ENCODE measurements at regions not wholly inside any gene's neighbourhood (a gene's known extent, or its start where the extent isn't known, plus 50 kb on each side); places are given as distances from the start of the nearest gene placed in this dataset.
A peak's percentile ranks its signal among the peaks of the same experiment; 100 is the strongest.

DNA sequence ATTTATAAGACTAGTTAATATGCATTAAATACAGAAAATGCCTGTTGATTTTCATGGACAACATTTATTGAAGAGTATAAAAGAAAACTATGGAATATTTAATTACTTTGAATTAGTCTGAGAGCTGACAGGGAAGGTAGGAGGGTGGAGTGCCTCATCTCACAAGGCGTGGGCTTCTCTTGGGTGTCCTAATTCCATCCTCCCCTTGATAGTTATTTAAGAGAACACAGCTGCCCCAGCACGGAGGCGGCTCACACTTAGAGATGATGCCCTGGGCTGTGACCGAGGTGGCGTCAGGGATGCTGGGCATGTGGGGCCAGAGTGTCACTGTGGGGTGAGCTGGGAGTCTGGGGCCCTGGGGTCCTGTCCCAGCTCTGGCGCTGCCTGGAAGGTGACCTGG is 493.0 kb downstream of the PTPRU start:
- no peaks in the 10 kb centered on the region for H3K36me3 ChIP-seq (ENCODE audit: control insufficient read depth, insufficient read depth, low read length)
- WGBS, 2 experiments (ENCODE audit: insufficient coverage in 2 of 2), result 88 to 90% methylated on average over 4 to 6 of the region's 6 CpGs
- peaks cover 10% of the 10 kb centered on the region for H3K4me1 ChIP-seq (ENCODE audit: control insufficient read depth, insufficient read depth, low read length, poor library complexity, severe bottlenecking)
- H3K27ac ChIP-seq (ENCODE audit: low read depth, low read length, severe bottlenecking), result no peak overlapping the region
- H3K4me3 ChIP-seq (ENCODE audit: extremely low read depth, insufficient read depth, low read length, poor library complexity, severe bottlenecking), result no peak overlapping the region
- H3K9me3 ChIP-seq (ENCODE audit: control insufficient read depth, low read length), result no peaks in the 10 kb centered on the region

- Histone ChIP-seq H3K4me3 (ENCODE audit: extremely low read depth, insufficient read depth, low read length, poor library complexity, severe bottlenecking) (no peak overlapping the region), H3K9me3 (ENCODE audit: control insufficient read depth, low read length) (peaks cover 5% of the 10 kb centered on the region), H3K36me3 (ENCODE audit: control insufficient read depth, insufficient read depth, low read length) (no peaks in the 10 kb centered on the region), H3K4me1 (ENCODE audit: control insufficient read depth, insufficient read depth, low read length, poor library complexity, severe bottlenecking) (peaks cover 10% of the 10 kb centered on the region), H3K27ac (ENCODE audit: low read depth, low read length, severe bottlenecking) (no peak overlapping the region)
- 83 to 91% methylated on average over 3 to 4 of the region's 5 CpGs for WGBS, 2 experiments (ENCODE audit: insufficient coverage in 2 of 2)
Observed at GRCh38 chr1:29728703-29729102, 492.4 kb downstream of the PTPRU start.

GRCh38 chr1:29725262-29725661 is 488.9 kb downstream of the PTPRU start:
- no peaks in the 10 kb centered on the region for H3K4me1 ChIP-seq (ENCODE audit: control insufficient read depth, insufficient read depth, low read length, poor library complexity, severe bottlenecking)
- no peaks in the 10 kb centered on the region for H3K36me3 ChIP-seq (ENCODE audit: control insufficient read depth, insufficient read depth, low read length)
- 80 to 100% methylated on average over 1 of the region's 1 CpG for WGBS, 2 experiments (ENCODE audit: insufficient coverage in 2 of 2)
- peaks cover 15% of the 10 kb centered on the region for H3K9me3 ChIP-seq (ENCODE audit: control insufficient read depth, low read length)
- no peak overlapping the region for H3K27ac ChIP-seq (ENCODE audit: low read depth, low read length, severe bottlenecking)
- H3K4me3 ChIP-seq (ENCODE audit: extremely low read depth, insufficient read depth, low read length, poor library complexity, severe bottlenecking), result no peak overlapping the region

DNA sequence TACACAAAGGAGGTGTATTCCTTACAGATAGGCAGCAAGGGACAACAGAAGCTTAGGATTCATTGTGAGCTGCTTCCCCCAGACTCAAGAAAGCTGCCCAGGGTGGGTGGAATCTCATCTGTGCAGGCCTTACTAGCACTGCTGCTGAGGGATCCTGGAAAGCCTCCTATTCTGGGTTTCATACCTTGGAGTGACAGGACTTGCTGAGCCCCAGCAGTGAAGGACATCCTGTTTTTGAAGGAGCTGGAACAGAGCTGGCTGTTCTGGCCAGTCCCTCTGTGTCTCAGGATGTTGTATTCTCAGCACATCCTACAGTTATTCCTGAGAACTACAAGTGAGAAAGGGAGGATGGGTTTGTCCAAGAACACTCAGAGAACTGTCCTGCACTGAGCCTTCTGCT is 486.3 kb downstream of the PTPRU start:
- H3K27ac ChIP-seq (ENCODE audit: low read depth, low read length, severe bottlenecking), result no peak overlapping the region
- no peaks in the 10 kb centered on the region for H3K36me3 ChIP-seq (ENCODE audit: control insufficient read depth, insufficient read depth, low read length)
- no peak overlapping the region for H3K4me3 ChIP-seq (ENCODE audit: extremely low read depth, insufficient read depth, low read length, poor library complexity, severe bottlenecking)
- peaks cover 16% of the 10 kb centered on the region for H3K9me3 ChIP-seq (ENCODE audit: control insufficient read depth, low read length)
- H3K4me1 ChIP-seq (ENCODE audit: control insufficient read depth, insufficient read depth, low read length, poor library complexity, severe bottlenecking), result no peaks in the 10 kb centered on the region

- peaks cover 19% of the 10 kb centered on the region for H3K9me3 ChIP-seq (ENCODE audit: control insufficient read depth, low read length)
- no peak overlapping the region for H3K4me3 ChIP-seq (ENCODE audit: extremely low read depth, insufficient read depth, low read length, poor library complexity, severe bottlenecking)
- no peak overlapping the region for H3K27ac ChIP-seq (ENCODE audit: low read depth, low read length, severe bottlenecking)
- no peaks in the 10 kb centered on the region for H3K36me3 ChIP-seq (ENCODE audit: control insufficient read depth, insufficient read depth, low read length)
- 81 to 83% methylated on average over 3 to 4 of the region's 4 CpGs for WGBS, 2 experiments (ENCODE audit: insufficient coverage in 2 of 2)
- no peaks in the 10 kb centered on the region for H3K4me1 ChIP-seq (ENCODE audit: control insufficient read depth, insufficient read depth, low read length, poor library complexity, severe bottlenecking)
Observed at GRCh38 chr1:29719253-29719652, 482.9 kb downstream of the PTPRU start.

GRCh38 chr1:29718791-29719190 is 482.5 kb downstream of the PTPRU start:
- Histone ChIP-seq H3K4me1 (ENCODE audit: control insufficient read depth, insufficient read depth, low read length, poor library complexity, severe bottlenecking) (no peaks in the 10 kb centered on the region), H3K9me3 (ENCODE audit: control insufficient read depth, low read length) (peaks cover 15% of the 10 kb centered on the region), H3K36me3 (ENCODE audit: control insufficient read depth, insufficient read depth, low read length) (no peaks in the 10 kb centered on the region), H3K27ac (ENCODE audit: low read depth, low read length, severe bottlenecking) (no peak overlapping the region), H3K4me3 (ENCODE audit: extremely low read depth, insufficient read depth, low read length, poor library complexity, severe bottlenecking) (no peak overlapping the region)

- Histone ChIP-seq H3K9me3 (ENCODE audit: control insufficient read depth, low read length) (peaks cover 3% of the 10 kb centered on the region), H3K27ac (ENCODE audit: low read depth, low read length, severe bottlenecking) (no peak overlapping the region), H3K36me3 (ENCODE audit: control insufficient read depth, insufficient read depth, low read length) (no peaks in the 10 kb centered on the region), H3K4me1 (ENCODE audit: control insufficient read depth, insufficient read depth, low read length, poor library complexity, severe bottlenecking) (peaks cover 8% of the 10 kb centered on the region), H3K4me3 (ENCODE audit: extremely low read depth, insufficient read depth, low read length, poor library complexity, severe bottlenecking) (no peak overlapping the region)
- 70 to 85% methylated on average over 5 to 6 of the region's 6 CpGs for WGBS, 2 experiments (ENCODE audit: insufficient coverage in 2 of 2)
Observed at GRCh38 chr1:29716306-29716705, 480.0 kb downstream of the PTPRU start.

- H3K4me1 ChIP-seq (ENCODE audit: control insufficient read depth, insufficient read depth, low read length, poor library complexity, severe bottlenecking), result peaks cover 25% of the 10 kb centered on the region
- H3K27ac ChIP-seq (ENCODE audit: low read depth, low read length, severe bottlenecking), result no peak overlapping the region
- H3K9me3 ChIP-seq (ENCODE audit: control insufficient read depth, low read length), result peaks cover 3% of the 10 kb centered on the region
- H3K4me3 ChIP-seq (ENCODE audit: extremely low read depth, insufficient read depth, low read length, poor library complexity, severe bottlenecking), result no peak overlapping the region
- no peaks in the 10 kb centered on the region for H3K36me3 ChIP-seq (ENCODE audit: control insufficient read depth, insufficient read depth, low read length)
- WGBS, 2 experiments (ENCODE audit: insufficient coverage in 2 of 2), result no CpG with 5 or more reads among the region's 1 CpG
Observed at GRCh38 chr1:29713857-29714256, 477.5 kb downstream of the PTPRU start.

DNA sequence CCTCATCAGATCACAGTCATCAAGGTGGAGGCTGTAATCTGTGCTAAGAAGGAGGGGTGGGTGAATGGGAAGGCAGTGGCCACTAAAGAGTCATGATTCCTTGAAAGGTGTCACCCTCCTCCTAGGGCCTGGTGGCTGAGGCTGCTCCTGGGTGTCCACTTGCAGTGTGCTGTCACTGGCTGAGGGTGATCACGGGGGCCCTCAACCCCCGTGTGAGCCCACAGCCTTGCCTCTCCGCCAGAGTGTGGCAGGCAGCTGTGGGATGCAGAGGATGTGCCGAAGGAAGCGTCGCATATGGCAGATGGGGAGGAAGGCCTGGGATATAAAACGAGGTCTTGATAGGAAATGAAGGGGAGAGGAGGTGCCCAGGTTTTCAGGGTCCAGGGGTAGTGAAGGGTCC is 476.5 kb downstream of the PTPRU start:
- Histone ChIP-seq H3K4me3 (ENCODE audit: extremely low read depth, insufficient read depth, low read length, poor library complexity, severe bottlenecking) (no peak overlapping the region), H3K9me3 (ENCODE audit: control insufficient read depth, low read length) (peaks cover 3% of the 10 kb centered on the region), H3K4me1 (ENCODE audit: control insufficient read depth, insufficient read depth, low read length, poor library complexity, severe bottlenecking) (peaks cover 34% of the 10 kb centered on the region), H3K27ac (ENCODE audit: low read depth, low read length, severe bottlenecking) (no peak overlapping the region), H3K36me3 (ENCODE audit: control insufficient read depth, insufficient read depth, low read length) (no peaks in the 10 kb centered on the region)
- WGBS, 2 experiments (ENCODE audit: insufficient coverage in 2 of 2), result 93 to 95% methylated on average over 6 to 7 of the region's 7 CpGs

- Histone ChIP-seq H3K9me3 (ENCODE audit: control insufficient read depth, low read length) (no peaks in the 10 kb centered on the region), H3K27ac (ENCODE audit: low read depth, low read length, severe bottlenecking) (no peak overlapping the region), H3K36me3 (ENCODE audit: control insufficient read depth, insufficient read depth, low read length) (no peaks in the 10 kb centered on the region), H3K4me1 (ENCODE audit: control insufficient read depth, insufficient read depth, low read length, poor library complexity, severe bottlenecking) (peaks cover 34% of the 10 kb centered on the region), H3K4me3 (ENCODE audit: extremely low read depth, insufficient read depth, low read length, poor library complexity, severe bottlenecking) (no peak overlapping the region)
- WGBS, 2 experiments (ENCODE audit: insufficient coverage in 2 of 2), result 76 to 95% methylated on average over 3 to 4 of the region's 4 CpGs
Observed at GRCh38 chr1:29712284-29712651, 475.9 kb downstream of the PTPRU start.

GRCh38 chr1:29711582-29712283 is 475.4 kb downstream of the PTPRU start:
- H3K36me3 ChIP-seq (ENCODE audit: control insufficient read depth, insufficient read depth, low read length), result no peaks in the 10 kb centered on the region
- peak overlapping the region; percentile 23 for H3K27ac ChIP-seq (ENCODE audit: low read depth, low read length, severe bottlenecking)
- H3K4me3 ChIP-seq (ENCODE audit: extremely low read depth, insufficient read depth, low read length, poor library complexity, severe bottlenecking), result no peak overlapping the region
- H3K9me3 ChIP-seq (ENCODE audit: control insufficient read depth, low read length), result no peaks in the 10 kb centered on the region
- H3K4me1 ChIP-seq (ENCODE audit: control insufficient read depth, insufficient read depth, low read length, poor library complexity, severe bottlenecking), result peaks cover 34% of the 10 kb centered on the region
- WGBS, 2 experiments (ENCODE audit: insufficient coverage in 2 of 2), result 88 to 96% methylated on average over 6 to 7 of the region's 7 CpGs

All from mesodermal cell (in vitro differentiated cells).